D721Med (cell line): ENCODE measurements at regions not wholly inside any gene's neighbourhood (a gene's known extent, or its start where the extent isn't known, plus 50 kb on each side); places are given as distances from the start of the nearest gene placed in this dataset.

Experiments used
- DNase-seq: peaks from one replicate; pipeline ENCODE4 v3.0.0; 2011; ENCODE audit warnings: low spot score; ENCODE audit not compliant: insufficient read length
- FAIRE-seq: peaks from 2 replicates; lab custom pipeline; 2011; peaks lifted over from hg19 to GRCh38; lab: Jason Lieb, UNC
- CTCF ChIP-seq: IDR thresholded peaks from 2 replicates; pipeline ENCODE4 v1.5.1; 2012; ENCODE audit warnings: mild to moderate bottlenecking, control low read depth; ENCODE audit not compliant: insufficient read depth; ENCODE audit errors: missing control alignments

DNA sequence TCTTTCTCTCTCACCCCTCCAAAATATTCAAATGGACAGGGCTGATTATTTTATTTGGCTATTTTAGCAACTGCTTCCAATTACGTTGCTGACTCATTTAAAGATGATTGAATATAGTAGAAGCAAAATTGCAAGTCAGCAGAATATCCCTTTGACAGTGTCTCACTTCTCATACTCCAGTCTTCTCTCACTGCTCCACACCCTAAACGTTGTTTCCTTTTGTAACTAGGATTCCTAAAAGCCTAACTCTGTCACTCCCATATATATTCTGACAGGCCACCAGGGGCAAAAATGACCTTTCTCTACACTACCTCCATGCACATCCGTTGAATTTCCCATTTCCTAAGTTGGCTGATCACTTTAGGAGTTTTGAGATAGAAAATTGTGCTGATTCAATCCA is 351.1 kb downstream of the RND3 start:
- FAIRE-seq (no peak), DNase-seq (no peak)
- TF ChIP-seq CTCF: no peak

- FAIRE-seq: no peak
Measured at GRCh38 chr2:150135223-150135883, 352.1 kb downstream of the RND3 start.

DNA sequence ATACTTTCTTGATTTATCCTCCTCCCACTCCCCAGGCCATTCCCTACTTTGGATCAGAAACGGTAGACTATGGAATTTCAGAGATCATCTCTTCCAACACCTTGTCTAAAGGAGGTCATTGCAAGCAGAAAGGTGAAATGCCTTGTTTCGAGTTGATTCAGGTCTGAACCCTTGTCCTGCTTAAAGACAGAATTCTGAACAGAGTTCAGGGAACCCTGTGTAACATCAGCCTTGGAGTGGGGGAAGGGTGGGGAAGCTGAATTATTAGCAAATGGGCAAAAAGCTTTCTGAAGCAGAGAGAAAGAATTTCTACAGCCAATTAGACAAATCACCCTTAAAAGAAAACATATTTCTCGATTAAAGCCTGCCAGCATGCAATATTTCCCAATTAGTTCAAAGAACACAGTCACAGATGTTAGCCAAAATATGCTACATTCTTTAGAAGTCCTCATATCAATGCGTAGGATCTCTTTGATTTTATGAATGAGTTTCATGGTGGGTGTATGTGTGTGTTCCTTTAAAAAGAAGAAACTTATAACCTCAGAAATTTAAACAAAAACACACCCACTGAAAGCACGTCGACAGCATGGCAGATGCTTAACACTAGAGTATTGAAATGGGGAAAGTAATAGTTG is 353.1 kb downstream of the RND3 start:
- FAIRE-seq (no peak), DNase-seq (no peak)
- no peak for TF ChIP-seq CTCF

More at GRCh38 chr2:150135223-150135883, 352.1 kb downstream of the RND3 start:
- TF ChIP-seq CTCF: no peak
- no peak for DNase-seq

- DNase-seq (no peak), FAIRE-seq (no peak)
- TF ChIP-seq CTCF: no peak
Measured at GRCh38 chr2:150133623-150134022, 353.8 kb downstream of the RND3 start.

GRCh38 chr2:150129921-150130575 is 357.4 kb downstream of the RND3 start:
- no peak for FAIRE-seq
- no peak for DNase-seq
- no peak for TF ChIP-seq CTCF

DNA sequence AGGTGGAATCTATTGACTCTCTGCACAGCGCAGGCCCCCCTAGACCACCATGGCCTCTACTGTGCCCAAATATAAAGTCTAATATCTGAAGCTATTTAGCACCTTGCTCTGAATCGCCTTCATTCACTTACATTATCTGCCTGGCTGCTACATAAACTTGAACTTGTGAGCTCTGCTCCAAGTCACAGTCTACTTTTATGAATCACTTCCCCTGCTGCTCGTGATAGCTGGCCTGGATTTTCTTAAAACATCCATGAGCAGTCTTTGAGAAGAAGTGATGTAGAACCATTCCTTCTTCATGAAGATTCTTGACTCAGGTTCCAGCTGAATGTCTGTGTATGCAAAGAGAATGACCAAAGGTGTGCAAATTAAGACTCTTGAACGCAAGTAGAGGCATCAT is 359.5 kb downstream of the RND3 start:
- no peak for TF ChIP-seq CTCF
- DNase-seq (no peak), FAIRE-seq (no peak)
